ENCODE measurements at regions not wholly inside any gene's neighbourhood (a gene's known extent, or its start where the extent isn't known, plus 50 kb on each side); places are given as distances from the start of the nearest gene placed in this dataset.

- TF ChIP-seq CTCF (IDR thresholded peaks at IDR 0.05), result no peak
- no peak for TF ChIP-seq POLR2A (IDR thresholded peaks at IDR 0.05)
Measured at GRCh38 chr18:38879871-38880270, 1314.3 kb upstream of the CELF4 start.

Measured in Peyer's patch (tissue), 4 donors.